ENCODE measurements at regions not wholly inside any gene's neighbourhood (a gene's known extent, or its start where the extent isn't known, plus 50 kb on each side); places are given as distances from the start of the nearest gene placed in this dataset.

- no peak overlapping the region for H3K27ac ChIP-seq (ENCODE audit: low read depth, low read length)
- H3K9me2 ChIP-seq (ENCODE audit: insufficient read depth), result no peaks in the 10 kb centered on the region
- no peaks in the 10 kb centered on the region for H4K20me1 ChIP-seq (ENCODE audit: insufficient read depth)
- no peaks in the 10 kb centered on the region for H3K4me1 ChIP-seq (ENCODE audit: control insufficient read depth in 1 of 2, insufficient read depth in 2 of 2, low read length in 2 of 2)
- ChIA-PET POLR2A (no interaction called here), RAD21 (ENCODE audit: low non-redundant PET in 1 of 2, low total read pairs in 2 of 2, uncharacterized antibody in 2 of 2, unreplicated experiment in 2 of 2) (no interaction called here), CTCF (no interaction called here)
- TF ChIP-seq SIN3A (IDR thresholded peaks at IDR 0.05; ENCODE audit: low read depth) (no peak), RAD21 (IDR thresholded peaks at IDR 0.05; ENCODE audit: low read depth) (no peak), FOSL1 (IDR thresholded peaks at IDR 0.05; ENCODE audit: low read depth) (no peak), CBX3 (IDR thresholded peaks at IDR 0.05; ENCODE audit: low read depth) (no peak), TCF7L2 (IDR thresholded peaks at IDR 0.05; ENCODE audit: borderline replicate concordance, extremely low read depth, insufficient read depth, insufficient read length) (no peak), ZFX (IDR thresholded peaks at IDR 0.05) (no peak), ZBTB33 (IDR thresholded peaks at IDR 0.05; ENCODE audit: extremely low read depth, insufficient replicate concordance, low read length) (no peak), POLR2A (IDR thresholded peaks at IDR 0.05; ENCODE audit: borderline replicate concordance, extremely low read depth, insufficient read depth, insufficient read length) (no peak), CTCF (IDR thresholded peaks at IDR 0.05 in 2 of 3, conservative IDR thresholded peaks at IDR 0.05 in 1 of 3; ENCODE audit: borderline replicate concordance in 1 of 3, insufficient read depth in 1 of 3, low read depth in 2 of 3, low read length in 2 of 3) (no peak), JUND (IDR thresholded peaks at IDR 0.05) (no peak), REST (IDR thresholded peaks at IDR 0.05; ENCODE audit: low read depth) (no peak), SP1 (IDR thresholded peaks at IDR 0.05; ENCODE audit: low read depth) (no peak), EZH2phosphoT487 (IDR thresholded peaks at IDR 0.05; ENCODE audit: borderline replicate concordance) (no peak), MAX (IDR thresholded peaks at IDR 0.05) (no peak), ELF1 (IDR thresholded peaks at IDR 0.05; ENCODE audit: borderline replicate concordance, low read depth) (no peak), POLR2AphosphoS5 (IDR thresholded peaks at IDR 0.05; ENCODE audit: low read depth, low read length) (no peak), EZH2 (IDR thresholded peaks at IDR 0.05) (no peak)
- DNase-seq (ENCODE audit: low read depth, low spot score) (no peak), ATAC-seq (no peak)
- no peak overlapping the region for H3K9ac ChIP-seq (ENCODE audit: low read length)
- H3K9me3 ChIP-seq (ENCODE audit: control insufficient read depth in 1 of 2, insufficient read depth in 1 of 2, low read depth in 1 of 2, low read length in 2 of 2), result peaks cover 10 to 30% of the 10 kb centered on the region in 2 experiments; a peak in 2 of 4 replicates
- H3K4me3 ChIP-seq (replicated peaks in 1 of 2; ENCODE audit: low read depth in 1 of 2, low read length in 2 of 2), result no peak overlapping the region
- H3K27me3 ChIP-seq (ENCODE audit: insufficient read depth, low read length), result no peaks in the 10 kb centered on the region
- H3K4me2 ChIP-seq (ENCODE audit: low read length), result no peak overlapping the region
- no peak overlapping the region for H2AFZ ChIP-seq (ENCODE audit: low read depth, low read length, poor library complexity, severe bottlenecking)
- no peaks in the 10 kb centered on the region for H3K36me3 ChIP-seq (ENCODE audit: control insufficient read depth in 1 of 2, insufficient read depth in 2 of 2, low read length in 2 of 2)
- intact Hi-C loops (cut with micrococcal nuclease), result no loop called here
- no peaks in the 10 kb centered on the region for H3K79me2 ChIP-seq (ENCODE audit: insufficient read depth, low read length)
- BruUV-seq (replicated peaks), result no TSS peak
Measured at GRCh38 chr10:124223711-124224085, 130.3 kb upstream of the CHST15 start.
